ENCODE measurements at regions not wholly inside any gene's neighbourhood (a gene's known extent, or its start where the extent isn't known, plus 50 kb on each side); places are given as distances from the start of the nearest gene placed in this dataset.

DNA sequence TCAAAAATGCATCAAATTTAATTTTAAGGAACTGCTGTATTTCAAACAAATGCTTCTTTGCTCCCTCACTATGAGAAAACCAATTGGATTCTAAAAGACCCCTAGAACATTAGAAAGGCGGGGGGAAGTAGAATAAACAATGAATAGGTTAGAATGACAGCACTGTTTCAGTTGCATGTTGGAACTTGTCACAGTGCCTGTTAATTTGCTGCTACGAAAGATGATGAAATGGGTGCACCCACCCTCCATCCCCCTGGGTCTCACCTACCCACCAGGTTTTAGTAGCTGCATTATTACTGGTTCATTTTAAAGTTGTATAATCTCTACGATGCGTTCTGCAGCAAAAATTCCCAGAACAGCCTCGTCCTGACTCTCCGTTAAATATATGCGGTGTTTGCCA is 193.0 kb upstream of the COPS8 start:
- TF ChIP-seq CTCF (IDR thresholded peaks at IDR 0.05) = no peak
- TF ChIP-seq POLR2A (IDR thresholded peaks at IDR 0.05) = no peak

All from body of pancreas (tissue), 4 donors.